DND-41 (cell line): ENCODE measurements at regions not wholly inside any gene's neighbourhood (a gene's known extent, or its start where the extent isn't known, plus 50 kb on each side); places are given as distances from the start of the nearest gene placed in this dataset.

ENCODE experiments used
- ATAC-seq: fragments of 200-7000 bp; cut with Tn5 transposase; 3 replicates; pipeline ENCODE4 v1.9.1; 2021; ENCODE audit warnings: low read depth; ENCODE audit not compliant: insufficient read depth
- DNase-seq: peaks from one replicate; pipeline ENCODE4 v3.0.0-alpha.2; 2020
- H2AFZ ChIP-seq: 2 replicates; pipeline ENCODE4 v1.6.0; 2012; ENCODE audit warnings: low read depth, low read length
- H3K27ac ChIP-seq: 2 replicates; pipeline ENCODE4 v1.5.1; 2012; ENCODE audit warnings: low read length, inconsistent platforms
- H3K27me3 ChIP-seq: fragments of 200-600 bp; sonication (generic); 2 replicates; pipeline ENCODE4 v1.6.0; 2012; ENCODE audit warnings: low read length, mild to moderate bottlenecking, inconsistent platforms; ENCODE audit not compliant: insufficient read depth, poor library complexity
- H3K36me3 ChIP-seq: 2 replicates; pipeline ENCODE4 v1.5.1; 2012; ENCODE audit warnings: low read length, inconsistent platforms; ENCODE audit not compliant: insufficient read depth
- H3K4me1 ChIP-seq: 2 replicates; pipeline ENCODE4 v1.5.1; 2012; ENCODE audit warnings: mild to moderate bottlenecking, low read length; ENCODE audit not compliant: insufficient read depth
- H3K4me2 ChIP-seq: 2 replicates; pipeline ENCODE4 v1.6.0; 2012; ENCODE audit warnings: mild to moderate bottlenecking, moderate library complexity, low read length, inconsistent platforms; ENCODE audit not compliant: insufficient read depth
- H3K4me3 ChIP-seq, 2 experiments: fragments of 200-600 bp in 1 of 2; shearing (Covaris generic) in 1 of 2; 2 replicates each; pipeline ENCODE4 v1.5.1; 2012 to 2016; ENCODE audit warnings: inconsistent platforms in 2 of 2, low read length in 2 of 2, mild to moderate bottlenecking in 2 of 2, low read depth in 1 of 2, moderate library complexity in 1 of 2
- H3K79me2 ChIP-seq: 2 replicates; pipeline ENCODE4 v1.6.0; 2012; ENCODE audit warnings: low read length, inconsistent platforms; ENCODE audit not compliant: insufficient read depth
- H3K9ac ChIP-seq: 2 replicates; pipeline ENCODE4 v1.6.0; 2012; ENCODE audit warnings: low read depth, mild to moderate bottlenecking, inconsistent platforms, low read length, moderate library complexity
- H3K9me3 ChIP-seq: 2 replicates; pipeline ENCODE4 v1.5.1; 2012; ENCODE audit warnings: low read length, moderate library complexity, mild to moderate bottlenecking, inconsistent platforms; ENCODE audit not compliant: insufficient read depth, severe bottlenecking
- H4K20me1 ChIP-seq: 2 replicates; pipeline ENCODE4 v1.6.0; 2012; ENCODE audit warnings: low read length; ENCODE audit not compliant: insufficient read depth
- CTCF ChIP-seq: IDR thresholded peaks from 2 replicates; pipeline ENCODE4 v1.5.1; 2012; ENCODE audit warnings: borderline replicate concordance, low read length, moderate library complexity, mild to moderate bottlenecking; ENCODE audit not compliant: poor library complexity, severe bottlenecking; ENCODE audit errors: extremely low read depth
- EZH2 ChIP-seq: IDR thresholded peaks from 3 replicates; pipeline ENCODE4 v1.6.1; 2012; ENCODE audit warnings: borderline replicate concordance, low read depth, mild to moderate bottlenecking, moderate library complexity, low read length, inconsistent platforms; ENCODE audit not compliant: severe bottlenecking

GRCh38 chr3:72548981-72549380, 299.3 kb downstream of the SHQ1 start:
- Histone ChIP-seq H3K4me3 (no peak overlapping the region), H3K27me3 (no peaks in the 10 kb centered on the region), H3K4me2 (no peak overlapping the region), H3K9ac (no peak overlapping the region), H3K27ac (no peak overlapping the region), H3K4me1 (peaks cover 10% of the 10 kb centered on the region), H3K9me3 (no peaks in the 10 kb centered on the region), H2AFZ (0 out of 2 replicates have a peak overlapping the region, but pooled peaks have one; percentile 81), H3K36me3 (no peaks in the 10 kb centered on the region), H3K79me2 (no peaks in the 10 kb centered on the region), H4K20me1 (no peaks in the 10 kb centered on the region)
- TF ChIP-seq EZH2 (no peak), CTCF (no peak)
- DNase-seq (no peak), ATAC-seq (no peak)

GRCh38 chr3:72548461-72548860, 299.8 kb downstream of the SHQ1 start:
- Histone ChIP-seq H3K4me2 (no peak overlapping the region), H3K79me2 (no peaks in the 10 kb centered on the region), H4K20me1 (no peaks in the 10 kb centered on the region), H3K27ac (no peak overlapping the region), H3K4me3 (no peak overlapping the region), H3K9me3 (no peaks in the 10 kb centered on the region), H3K4me1 (peaks cover 10% of the 10 kb centered on the region), H3K36me3 (no peaks in the 10 kb centered on the region), H3K9ac (no peak overlapping the region), H3K27me3 (no peaks in the 10 kb centered on the region), H2AFZ (no peak overlapping the region)
- ATAC-seq (no peak), DNase-seq (no peak)
- TF ChIP-seq EZH2 (no peak), CTCF (no peak)

- Histone ChIP-seq H2AFZ (no peak overlapping the region), H3K9me3 (no peaks in the 10 kb centered on the region), H4K20me1 (no peaks in the 10 kb centered on the region), H3K36me3 (no peaks in the 10 kb centered on the region), H3K4me3 (no peak overlapping the region), H3K4me2 (no peak overlapping the region), H3K27me3 (no peaks in the 10 kb centered on the region), H3K4me1 (peaks cover 10% of the 10 kb centered on the region), H3K27ac (no peak overlapping the region), H3K9ac (no peak overlapping the region), H3K79me2 (no peaks in the 10 kb centered on the region)
- no peak for ATAC-seq
- no peak for DNase-seq
- no peak for TF ChIP-seq EZH2
- TF ChIP-seq CTCF, result no peak
These were observed 301.1 kb downstream of the SHQ1 start for GRCh38 chr3:72547183-72547582.

GRCh38 chr3:72544239-72544638, 304.0 kb downstream of the SHQ1 start:
- Histone ChIP-seq H3K4me2 (no peak overlapping the region), H3K9me3 (peaks cover 7% of the 10 kb centered on the region), H4K20me1 (no peaks in the 10 kb centered on the region), H3K4me1 (no peaks in the 10 kb centered on the region), H3K36me3 (no peaks in the 10 kb centered on the region), H3K27me3 (no peaks in the 10 kb centered on the region), H3K4me3 (no peak overlapping the region), H3K9ac (no peak overlapping the region), H3K27ac (no peak overlapping the region), H2AFZ (no peak overlapping the region), H3K79me2 (no peaks in the 10 kb centered on the region)
- ATAC-seq (no peak), DNase-seq (no peak)
- TF ChIP-seq EZH2 (no peak), CTCF (no peak)
